Activated CD8-positive, alpha-beta T cell treated with anti-CD3 and anti-CD28 coated beads, Interleukin-2, amount 10 ng/mL, durations not matched to agents 7 days and 5 days (primary cell): ENCODE measurements at regions not wholly inside any gene's neighbourhood (a gene's known extent, or its start where the extent isn't known, plus 50 kb on each side); places are given as distances from the start of the nearest gene placed in this dataset.
"Not testable (repeated sequence)": the region's sequence is repeated elsewhere in the genome, so short reads cannot be mapped to it uniquely, and the experiment has no call there.

Source experiments
- ATAC-seq: fragments of 150-1000 bp; cut with Tn5 transposase; one replicate; pipeline ENCODE4 v1.10.0; 2021; ENCODE audit warnings: moderate library complexity
- CTCF ChIA-PET: fragments of 350-600 bp; sonication (Branson Sonifier 250); formaldehyde crosslinking; loops from one replicate; lab custom pipeline; 2021; ENCODE audit warnings: antibody characterized with exemption; lab: Charles Lee
- POLR2A ChIA-PET: fragments of 350-600 bp; sonication (Branson Sonifier 250); formaldehyde crosslinking; loops from one replicate; lab custom pipeline; 2021; ENCODE audit warnings: antibody characterized with exemption; lab: Charles Lee
- DNase-seq: peaks from one replicate; pipeline ENCODE4 v3.0.0-alpha.2; 2020
- H3K27ac Mint-ChIP-seq: one replicate; pipeline ENCODE4 v1.8.0; 2021; ENCODE audit warnings: mild to moderate bottlenecking, mixed read lengths
- H3K27me3 Mint-ChIP-seq: one replicate; pipeline ENCODE4 v1.8.0; 2021; ENCODE audit warnings: low read depth, mixed read lengths
- H3K36me3 Mint-ChIP-seq: one replicate; pipeline ENCODE4 v1.8.0; 2021; ENCODE audit warnings: low read depth, mixed read lengths
- H3K4me1 Mint-ChIP-seq: one replicate; pipeline ENCODE4 v1.8.0; 2021; ENCODE audit warnings: low read depth, mixed read lengths
- H3K4me3 Mint-ChIP-seq: one replicate; pipeline ENCODE4 v1.8.0; 2021; ENCODE audit warnings: mild to moderate bottlenecking, mixed read lengths
- H3K9me3 Mint-ChIP-seq: one replicate; pipeline ENCODE4 v1.8.0; 2022; ENCODE audit warnings: mixed read lengths; ENCODE audit not compliant: insufficient read depth

- not testable (repeated sequence) for H3K4me3 Mint-ChIP-seq
- peaks cover 36% of the 10 kb centered on the region for H3K27me3 Mint-ChIP-seq
Observed at GRCh38 chr6:27635886-27636285, 163.0 kb upstream of the ZNF184 start.

GRCh38 chr6:27633221-27633688 lies 160.3 kb upstream of the ZNF184 start:
- CTCF ChIA-PET, H3K9me3 Mint-ChIP-seq, ATAC-seq, H3K27ac Mint-ChIP-seq, H3K36me3 Mint-ChIP-seq, DNase-seq, POLR2A ChIA-PET, H3K4me3 Mint-ChIP-seq: not testable (repeated sequence)
- peaks cover 54% of the 10 kb centered on the region for H3K27me3 Mint-ChIP-seq
- H3K4me1 Mint-ChIP-seq: peaks cover 16% of the 10 kb centered on the region

More at GRCh38 chr6:27635886-27636285, 163.0 kb upstream of the ZNF184 start:
- H3K4me1 Mint-ChIP-seq, CTCF ChIA-PET, H3K36me3 Mint-ChIP-seq, POLR2A ChIA-PET, H3K9me3 Mint-ChIP-seq, H3K27ac Mint-ChIP-seq, ATAC-seq, DNase-seq: not testable (repeated sequence)

GRCh38 chr6:27631609-27631916 lies 158.7 kb upstream of the ZNF184 start:
- ATAC-seq: no peak
- DNase-seq: no peak
- Mint-ChIP-seq H3K27ac (no peak overlapping the region), H3K4me1 (peaks cover 16% of the 10 kb centered on the region), H3K27me3 (peaks cover 54% of the 10 kb centered on the region), H3K36me3 (no peaks in the 10 kb centered on the region), H3K4me3 (peak overlapping the region; percentile 68), H3K9me3 (no peaks in the 10 kb centered on the region)
- ChIA-PET POLR2A (no interaction called here), CTCF (interaction anchor here (1.4 to 3.5 kb wide), 4 partner anchors 22 to 318 kb away, joined by 3 to 14 read pairs (median 6); no protein-coding TSS in a partner anchor)

GRCh38 chr6:27630727-27631608 lies 158.1 kb upstream of the ZNF184 start:
- POLR2A ChIA-PET: no interaction called here
- H3K36me3 Mint-ChIP-seq: no peaks in the 10 kb centered on the region
- DNase-seq: peak; percentile 51
- no peak overlapping the region for H3K27ac Mint-ChIP-seq
- CTCF ChIA-PET: interaction anchor here (1.4 to 3.5 kb wide), 4 partner anchors 21 to 317 kb away, joined by 3 to 14 read pairs (median 6); no protein-coding TSS in a partner anchor
- H3K4me1 Mint-ChIP-seq: peaks cover 16% of the 10 kb centered on the region
- H3K27me3 Mint-ChIP-seq: peaks cover 54% of the 10 kb centered on the region
- ATAC-seq: peak; percentile 75
- peak overlapping the region; percentile 68 for H3K4me3 Mint-ChIP-seq
- no peaks in the 10 kb centered on the region for H3K9me3 Mint-ChIP-seq

GRCh38 chr6:27624694-27625262 lies 151.9 kb upstream of the ZNF184 start:
- ATAC-seq (no peak), DNase-seq (no peak)
- no peak overlapping the region for H3K27ac Mint-ChIP-seq
- H3K4me1 Mint-ChIP-seq: no peaks in the 10 kb centered on the region
- H3K4me3 Mint-ChIP-seq: no peak overlapping the region
- ChIA-PET POLR2A (no interaction called here), CTCF (interaction anchor here (1.0 kb wide), 2 partner anchors 14 to 16 kb away, joined by 3 to 4 read pairs; no protein-coding TSS in a partner anchor)
- no peaks in the 10 kb centered on the region for H3K36me3 Mint-ChIP-seq
- H3K27me3 Mint-ChIP-seq: peaks cover 38% of the 10 kb centered on the region
- no peaks in the 10 kb centered on the region for H3K9me3 Mint-ChIP-seq

- H3K27me3 Mint-ChIP-seq: peaks cover 36% of the 10 kb centered on the region
- no peaks in the 10 kb centered on the region for H3K36me3 Mint-ChIP-seq
- no peak overlapping the region for H3K27ac Mint-ChIP-seq
- ChIA-PET POLR2A (no interaction called here), CTCF (no interaction called here)
- ATAC-seq (no peak), DNase-seq (no peak)
- H3K4me1 Mint-ChIP-seq: peaks cover 1% of the 10 kb centered on the region
- H3K9me3 Mint-ChIP-seq: no peaks in the 10 kb centered on the region
- no peak overlapping the region for H3K4me3 Mint-ChIP-seq
Observed at GRCh38 chr6:27623103-27623502, 150.2 kb upstream of the ZNF184 start.

- no peak overlapping the region for H3K4me3 Mint-ChIP-seq
- DNase-seq (no peak), ATAC-seq (no peak)
- CTCF ChIA-PET: interaction anchor here (1.1 to 3.0 kb wide), 2 partner anchors 11 to 100 kb away, joined by 3 to 25 read pairs; no protein-coding TSS in a partner anchor
- H3K27ac Mint-ChIP-seq: no peak overlapping the region
- POLR2A ChIA-PET: no interaction called here
- no peaks in the 10 kb centered on the region for H3K9me3 Mint-ChIP-seq
- H3K27me3 Mint-ChIP-seq: peaks cover 53% of the 10 kb centered on the region
- H3K36me3 Mint-ChIP-seq: no peaks in the 10 kb centered on the region
- peaks cover 15% of the 10 kb centered on the region for H3K4me1 Mint-ChIP-seq
Observed at GRCh38 chr6:27619436-27619835, 146.5 kb upstream of the ZNF184 start.

- ChIA-PET CTCF (interaction anchor here (0.9 to 3.0 kb wide), 4 partner anchors 9 to 398 kb away, joined by 3 to 25 read pairs (median 3); no protein-coding TSS in a partner anchor), POLR2A (no interaction called here)
- Mint-ChIP-seq H3K9me3 (no peaks in the 10 kb centered on the region), H3K27ac (no peak overlapping the region), H3K27me3 (peaks cover 46% of the 10 kb centered on the region), H3K4me1 (peaks cover 15% of the 10 kb centered on the region), H3K36me3 (no peaks in the 10 kb centered on the region), H3K4me3 (peak overlapping the region; percentile 54)
- no peak for ATAC-seq
- no peak for DNase-seq
Observed at GRCh38 chr6:27617700-27618689, 145.1 kb upstream of the ZNF184 start.

- CTCF ChIA-PET: interaction anchor here (0.9 to 3.0 kb wide), 4 partner anchors 8 to 397 kb away, joined by 3 to 25 read pairs (median 3); no protein-coding TSS in a partner anchor
- no peak overlapping the region for H3K27ac Mint-ChIP-seq
Observed at GRCh38 chr6:27617046-27617687, 144.3 kb upstream of the ZNF184 start.

GRCh38 chr6:27616328-27617045 lies 143.6 kb upstream of the ZNF184 start:
- H3K4me3 Mint-ChIP-seq: no peak overlapping the region

More at GRCh38 chr6:27617046-27617687, 144.3 kb upstream of the ZNF184 start:
- Mint-ChIP-seq H3K4me3 (peak overlapping the region; percentile 22), H3K36me3 (no peaks in the 10 kb centered on the region), H3K27me3 (peaks cover 45% of the 10 kb centered on the region), H3K9me3 (no peaks in the 10 kb centered on the region), H3K4me1 (peaks cover 15% of the 10 kb centered on the region)
- POLR2A ChIA-PET: no interaction called here
- DNase-seq (no peak), ATAC-seq (no peak)

More at GRCh38 chr6:27616328-27617045, 143.6 kb upstream of the ZNF184 start:
- peaks cover 40% of the 10 kb centered on the region for H3K27me3 Mint-ChIP-seq
- no peak overlapping the region for H3K27ac Mint-ChIP-seq
- DNase-seq: no peak
- CTCF ChIA-PET: interaction anchor here (0.9 kb wide), 1 partner anchor 136 kb away, joined by 3 read pairs; no protein-coding TSS in a partner anchor
- ATAC-seq: no peak
- POLR2A ChIA-PET: no interaction called here
- peaks cover 15% of the 10 kb centered on the region for H3K4me1 Mint-ChIP-seq
- no peaks in the 10 kb centered on the region for H3K9me3 Mint-ChIP-seq
- H3K36me3 Mint-ChIP-seq: no peaks in the 10 kb centered on the region
